ENCODE measurements at regions not wholly inside any gene's neighbourhood (a gene's known extent, or its start where the extent isn't known, plus 50 kb on each side); places are given as distances from the start of the nearest gene placed in this dataset.

GRCh38 chr5:1731091-1731639, 68.5 kb downstream of the MRPL36 start:
- no peak for TF ChIP-seq POLR2A (IDR thresholded peaks at IDR 0.05)
- TF ChIP-seq, protein P1, sequence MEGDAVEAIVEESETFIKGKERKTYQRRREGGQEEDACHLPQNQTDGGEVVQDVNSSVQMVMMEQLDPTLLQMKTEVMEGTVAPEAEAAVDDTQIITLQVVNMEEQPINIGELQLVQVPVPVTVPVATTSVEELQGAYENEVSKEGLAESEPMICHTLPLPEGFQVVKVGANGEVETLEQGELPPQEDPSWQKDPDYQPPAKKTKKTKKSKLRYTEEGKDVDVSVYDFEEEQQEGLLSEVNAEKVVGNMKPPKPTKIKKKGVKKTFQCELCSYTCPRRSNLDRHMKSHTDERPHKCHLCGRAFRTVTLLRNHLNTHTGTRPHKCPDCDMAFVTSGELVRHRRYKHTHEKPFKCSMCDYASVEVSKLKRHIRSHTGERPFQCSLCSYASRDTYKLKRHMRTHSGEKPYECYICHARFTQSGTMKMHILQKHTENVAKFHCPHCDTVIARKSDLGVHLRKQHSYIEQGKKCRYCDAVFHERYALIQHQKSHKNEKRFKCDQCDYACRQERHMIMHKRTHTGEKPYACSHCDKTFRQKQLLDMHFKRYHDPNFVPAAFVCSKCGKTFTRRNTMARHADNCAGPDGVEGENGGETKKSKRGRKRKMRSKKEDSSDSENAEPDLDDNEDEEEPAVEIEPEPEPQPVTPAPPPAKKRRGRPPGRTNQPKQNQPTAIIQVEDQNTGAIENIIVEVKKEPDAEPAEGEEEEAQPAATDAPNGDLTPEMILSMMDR (IDR thresholded peaks at IDR 0.05), result no peak
- Histone ChIP-seq H3K36me3 (no peaks in the 10 kb centered on the region), H3K27me3 (peaks cover 0 to 45% (median 0%) of the 10 kb centered on the region in 4 donors), H3K4me3 (no peak overlapping the region), H3K27ac (no peak overlapping the region), H3K4me1 (no peaks in the 10 kb centered on the region), H3K9me3 (no peaks in the 10 kb centered on the region)
- intact Hi-C loops (cut with DNase I), result no loop called here
- no peak for DNase-seq
- 66 to 72% methylated on average over 3 of the region's 11 CpGs for WGBS, 2 donors

DNA sequence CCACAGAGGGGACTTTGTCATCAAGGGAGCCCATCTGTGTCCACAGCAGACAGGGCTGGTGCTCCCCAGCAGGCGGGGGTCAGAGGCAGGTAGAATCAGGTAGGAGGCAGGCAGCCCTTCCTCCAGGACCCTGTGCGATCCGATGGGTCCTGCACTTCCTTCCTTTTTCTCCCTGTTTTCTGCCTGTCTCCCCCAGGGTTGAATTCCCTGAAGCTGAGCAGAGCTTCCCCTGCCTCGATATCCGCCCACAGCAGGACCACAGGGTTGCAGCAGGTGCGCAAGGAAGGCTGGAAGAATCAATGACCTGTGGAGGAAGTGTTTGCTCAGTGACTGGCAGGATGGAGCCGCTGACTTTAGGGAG, 69.2 kb downstream of the MRPL36 start:
- peaks cover 0 to 49% (median 0%) of the 10 kb centered on the region in 4 donors for H3K27me3 ChIP-seq
- H3K36me3 ChIP-seq, result no peaks in the 10 kb centered on the region
- no peaks in the 10 kb centered on the region for H3K9me3 ChIP-seq
- no peak overlapping the region for H3K27ac ChIP-seq
- DNase-seq, result no peak
- WGBS, 2 donors, result 60 to 68% methylated on average over 3 to 5 of the region's 7 CpGs
- intact Hi-C loops (cut with DNase I), result no loop called here
- no peak overlapping the region for H3K4me3 ChIP-seq
- TF ChIP-seq, protein P1 (IDR thresholded peaks at IDR 0.05), result no peak
- TF ChIP-seq POLR2A (IDR thresholded peaks at IDR 0.05), result no peak
- no peaks in the 10 kb centered on the region for H3K4me1 ChIP-seq

DNA sequence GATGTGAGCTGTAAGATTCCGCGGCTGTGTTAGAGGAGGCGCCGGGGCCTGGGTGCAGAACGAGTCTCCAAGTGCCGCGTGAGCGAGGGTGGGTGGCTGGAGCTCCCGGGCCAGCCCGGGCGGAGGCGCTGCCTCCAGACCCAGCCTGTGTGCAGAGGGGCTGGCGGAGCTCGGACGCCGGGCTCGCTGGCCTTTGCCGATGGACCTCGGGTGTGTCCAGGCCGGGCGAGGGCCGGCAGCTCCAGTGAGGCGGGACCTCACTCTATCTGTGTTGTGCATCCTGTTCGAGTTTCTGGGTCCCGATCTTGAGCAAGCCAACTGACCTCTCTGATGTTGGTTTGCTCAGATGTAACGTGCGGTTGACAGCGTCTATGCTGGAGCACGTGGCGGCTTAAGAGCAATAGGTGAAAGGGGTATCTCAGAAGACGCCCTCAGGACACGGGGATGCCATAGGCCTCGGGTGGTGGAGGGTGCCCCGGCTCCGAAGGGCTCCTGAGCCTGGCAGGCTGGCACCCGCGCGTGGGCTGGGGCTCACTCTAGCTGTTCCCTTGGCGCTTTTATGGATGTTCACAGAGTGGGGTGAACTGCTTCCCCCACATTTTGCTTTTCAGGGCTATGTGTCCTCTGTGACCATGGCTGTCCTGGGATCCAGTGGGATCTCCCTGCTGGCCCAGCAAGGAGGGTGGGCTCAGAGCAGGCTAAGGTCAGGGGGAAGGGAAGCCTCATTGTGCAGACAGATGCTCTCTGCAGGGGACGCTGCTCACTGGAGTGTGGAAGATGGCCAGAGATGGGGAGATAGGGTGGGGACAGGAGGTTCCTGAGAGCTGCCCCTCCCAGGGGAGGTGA, 69.8 kb downstream of the MRPL36 start:
- TF ChIP-seq, protein P1 (IDR thresholded peaks at IDR 0.05), result no peak
- TF ChIP-seq POLR2A (IDR thresholded peaks at IDR 0.05), result no peak
- intact Hi-C loops (cut with DNase I), result no loop called here
- Histone ChIP-seq H3K27ac (no peak overlapping the region), H3K9me3 (no peaks in the 10 kb centered on the region), H3K4me3 (no peak overlapping the region), H3K27me3 (peaks cover 0 to 49% (median 0%) of the 10 kb centered on the region in 4 donors), H3K36me3 (no peaks in the 10 kb centered on the region), H3K4me1 (no peaks in the 10 kb centered on the region)
- 86 to 88% methylated on average over 10 to 16 of the region's 40 CpGs for whole genome bisulfite sequencing, 2 donors
- no peak for DNase-seq

DNA sequence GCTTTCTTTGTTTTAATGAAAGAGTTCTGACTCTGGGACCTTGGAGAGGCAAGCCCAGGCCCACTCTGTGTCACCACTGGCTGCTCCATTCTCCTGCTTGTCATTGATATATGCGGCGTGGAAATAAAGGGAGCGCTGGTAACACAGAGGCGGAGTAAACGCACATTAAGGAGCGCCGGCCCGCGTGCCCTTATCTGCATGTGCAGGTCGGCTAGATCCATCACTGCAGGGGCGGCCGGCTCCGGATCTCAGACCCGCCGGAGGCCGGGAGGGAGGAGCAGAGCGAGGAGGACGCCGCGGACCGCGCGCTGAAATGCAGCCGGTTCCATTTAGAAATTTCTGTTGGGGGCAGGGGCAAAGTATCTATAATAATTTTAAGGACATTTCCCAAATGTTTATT, 70.8 kb downstream of the MRPL36 start:
- WGBS, 2 donors, result 90 to 91% methylated on average over 2 to 18 of the region's 24 CpGs
- Histone ChIP-seq H3K4me1 (no peaks in the 10 kb centered on the region), H3K4me3 (no peak overlapping the region), H3K36me3 (no peaks in the 10 kb centered on the region), H3K27ac (no peak overlapping the region), H3K27me3 (peaks cover 0 to 45% (median 0%) of the 10 kb centered on the region in 4 donors), H3K9me3 (no peaks in the 10 kb centered on the region)
- no peak for DNase-seq
- intact Hi-C loops (cut with DNase I), result no loop called here
- TF ChIP-seq, protein P1 (IDR thresholded peaks at IDR 0.05), result no peak
- no peak for TF ChIP-seq POLR2A (IDR thresholded peaks at IDR 0.05)

DNA sequence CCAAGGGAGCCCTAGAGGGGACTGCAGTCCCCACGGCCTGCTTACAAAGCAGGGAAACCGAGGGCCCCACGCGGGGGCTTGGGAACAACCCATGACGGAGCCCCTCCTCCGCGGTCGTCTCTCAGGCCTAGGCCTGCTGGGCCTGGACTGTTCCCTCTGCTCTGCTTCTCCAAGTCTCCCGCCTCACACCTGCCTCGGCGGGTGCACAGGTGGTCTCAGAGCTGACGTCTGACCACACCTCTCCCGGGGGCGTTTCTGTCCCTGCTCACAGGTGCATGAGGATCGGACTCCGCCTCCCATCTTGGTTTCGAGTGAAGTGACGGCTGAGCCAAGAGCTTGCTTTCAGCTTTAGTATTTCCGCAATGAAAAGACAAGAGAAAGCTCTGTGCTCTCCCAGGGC, 72.1 kb downstream of the MRPL36 start:
- H3K36me3 ChIP-seq, result no peaks in the 10 kb centered on the region
- TF ChIP-seq, protein P1 (IDR thresholded peaks at IDR 0.05), result no peak
- no peak for TF ChIP-seq POLR2A (IDR thresholded peaks at IDR 0.05)
- H3K9me3 ChIP-seq, result no peaks in the 10 kb centered on the region
- H3K4me1 ChIP-seq, result no peaks in the 10 kb centered on the region
- 83 to 84% methylated on average over 10 to 13 of the region's 19 CpGs for WGBS, 2 donors
- intact Hi-C loops (cut with DNase I), result no loop called here
- no peak overlapping the region for H3K27ac ChIP-seq
- H3K4me3 ChIP-seq, result no peak overlapping the region
- DNase-seq, result no peak
- peaks cover 0 to 39% (median 0%) of the 10 kb centered on the region in 4 donors for H3K27me3 ChIP-seq

All from esophagus squamous epithelium (tissue), 5 donors.